A673 (cell line): ENCODE measurements at regions not wholly inside any gene's neighbourhood (a gene's known extent, or its start where the extent isn't known, plus 50 kb on each side); places are given as distances from the start of the nearest gene placed in this dataset.

Experiments
- CTCF ChIP-seq: fragments of 300-800, 200-600 bp; sonication (generic); conservative IDR thresholded peaks from 2 replicates; pipeline ENCODE4 v1.5.1; 2017; ENCODE audit warnings: low read depth, mild to moderate bottlenecking, antibody characterized with exemption, low read length, moderate library complexity, mixed read lengths
- EZH2 ChIP-seq: fragments of 200-600 bp; sonication (generic); IDR thresholded peaks from 2 replicates; pipeline ENCODE4 v1.6.1; 2017; ENCODE audit warnings: borderline replicate concordance, low read depth, mild to moderate bottlenecking, mixed read lengths, antibody characterized with exemption, low read length; ENCODE audit not compliant: poor library complexity, severe bottlenecking

GRCh38 chrX:39555431-39555830 is 542.3 kb downstream of the BCOR start:
- no peak for TF ChIP-seq CTCF
- no peak for TF ChIP-seq EZH2
